ENCODE measurements at regions not wholly inside any gene's neighbourhood (a gene's known extent, or its start where the extent isn't known, plus 50 kb on each side); places are given as distances from the start of the nearest gene placed in this dataset.
"Not testable (repeated sequence)": the region's sequence is repeated elsewhere in the genome, so short reads cannot be mapped to it uniquely, and the experiment has no call there.

GRCh38 chr6:15953152-15953880, 175.6 kb upstream of the MYLIP start:
- DNase-seq: no peak

- no peak for DNase-seq
Measured at GRCh38 chr6:15952231-15953151, 176.4 kb upstream of the MYLIP start.

GRCh38 chr6:15950962-15951569, 177.8 kb upstream of the MYLIP start:
- no peak for DNase-seq

- peak; percentile 64 to 73 for DNase-seq
Measured at GRCh38 chr6:15949982-15950381, 178.9 kb upstream of the MYLIP start.

- peak; percentile 95 to 97 for DNase-seq
Measured at GRCh38 chr6:15948930-15949900, 179.7 kb upstream of the MYLIP start.

GRCh38 chr6:15947923-15948322, 181.0 kb upstream of the MYLIP start:
- DNase-seq: no peak

GRCh38 chr6:15947436-15947835, 181.4 kb upstream of the MYLIP start:
- no peak for DNase-seq

- DNase-seq: no peak
Measured at GRCh38 chr6:15946701-15947385, 182.0 kb upstream of the MYLIP start.

GRCh38 chr6:15945593-15946159, 183.2 kb upstream of the MYLIP start:
- DNase-seq: no peak

- DNase-seq: no peak
Measured at GRCh38 chr6:15943423-15943822, 185.5 kb upstream of the MYLIP start.

- DNase-seq: no peak
Measured at GRCh38 chr6:15941168-15941567, 187.7 kb upstream of the MYLIP start.

GRCh38 chr6:15938107-15938506, 190.8 kb upstream of the MYLIP start:
- DNase-seq: no peak

- DNase-seq: no peak
Measured at GRCh38 chr6:15937602-15938001, 191.3 kb upstream of the MYLIP start.

- DNase-seq: no peak
Measured at GRCh38 chr6:15936503-15936902, 192.4 kb upstream of the MYLIP start.

GRCh38 chr6:15935661-15936060, 193.2 kb upstream of the MYLIP start:
- DNase-seq: no peak

GRCh38 chr6:15931697-15932096, 197.2 kb upstream of the MYLIP start:
- not testable (repeated sequence) for DNase-seq

GRCh38 chr6:15930207-15930606, 198.7 kb upstream of the MYLIP start:
- DNase-seq: peak; percentile 55 to 66

- no peak for DNase-seq
Measured at GRCh38 chr6:15929685-15930084, 199.2 kb upstream of the MYLIP start.

GRCh38 chr6:15927531-15928225, 201.2 kb upstream of the MYLIP start:
- no peak for DNase-seq

- no peak for DNase-seq
Measured at GRCh38 chr6:15926256-15926655, 202.6 kb upstream of the MYLIP start.

GRCh38 chr6:15924893-15925292, 204.0 kb upstream of the MYLIP start:
- DNase-seq: no peak
